ENCODE measurements at regions not wholly inside any gene's neighbourhood (a gene's known extent, or its start where the extent isn't known, plus 50 kb on each side); places are given as distances from the start of the nearest gene placed in this dataset.

GRCh38 chr6:132961122-132961521, 146.8 kb downstream of the RPS12 start:
- TF ChIP-seq POLR2AphosphoS5 (IDR thresholded peaks at IDR 0.05) = no peak
- TF ChIP-seq CTCF (IDR thresholded peaks at IDR 0.05) = no peak
- TF ChIP-seq POLR2A (IDR thresholded peaks at IDR 0.05; ENCODE audit: low read depth) = no peak
- no peak for TF ChIP-seq EP300 (IDR thresholded peaks at IDR 0.05)

All from esophagus muscularis mucosa (tissue), 4 donors.